ENCODE measurements at regions not wholly inside any gene's neighbourhood (a gene's known extent, or its start where the extent isn't known, plus 50 kb on each side); places are given as distances from the start of the nearest gene placed in this dataset.

GRCh38 chr12:27180906-27181505, 63.1 kb upstream of the STK38L start:
- DNase-seq (ENCODE audit: insufficient read length, low spot score): no peak
- FAIRE-seq: no peak
- TF ChIP-seq CTCF (IDR thresholded peaks at IDR 0.05; ENCODE audit: insufficient read depth, missing control alignments): no peak

- DNase-seq (ENCODE audit: insufficient read length, low spot score) (no peak), FAIRE-seq (no peak)
- no peak for TF ChIP-seq CTCF (IDR thresholded peaks at IDR 0.05; ENCODE audit: insufficient read depth, missing control alignments)
Observed at GRCh38 chr12:27183342-27183741, 60.7 kb upstream of the STK38L start.

GRCh38 chr12:27185234-27186021, 58.7 kb upstream of the STK38L start:
- FAIRE-seq (no peak), DNase-seq (ENCODE audit: insufficient read length, low spot score) (no peak)
- no peak for TF ChIP-seq CTCF (IDR thresholded peaks at IDR 0.05; ENCODE audit: insufficient read depth, missing control alignments)

- DNase-seq (ENCODE audit: insufficient read length, low spot score) (no peak), FAIRE-seq (no peak)
- TF ChIP-seq CTCF (IDR thresholded peaks at IDR 0.05; ENCODE audit: insufficient read depth, missing control alignments): no peak
Observed at GRCh38 chr12:27186022-27186839, 57.9 kb upstream of the STK38L start.

GRCh38 chr12:27187697-27188096, 56.4 kb upstream of the STK38L start:
- no peak for TF ChIP-seq CTCF (IDR thresholded peaks at IDR 0.05; ENCODE audit: insufficient read depth, missing control alignments)
- FAIRE-seq (no peak), DNase-seq (ENCODE audit: insufficient read length, low spot score) (no peak)

GRCh38 chr12:27190761-27191160, 53.3 kb upstream of the STK38L start:
- no peak for DNase-seq (ENCODE audit: insufficient read length, low spot score)
- TF ChIP-seq CTCF (IDR thresholded peaks at IDR 0.05; ENCODE audit: insufficient read depth, missing control alignments): no peak
- no peak for FAIRE-seq
